Psoas muscle (tissue), 7 donors: ENCODE measurements at regions not wholly inside any gene's neighbourhood (a gene's known extent, or its start where the extent isn't known, plus 50 kb on each side); places are given as distances from the start of the nearest gene placed in this dataset.

Experiments used
- ATAC-seq, 4 donors: fragments of 200-7000 bp; cut with Tn5 transposase; one replicate each; pipeline ENCODE4 v1.9.1; 2020; ENCODE audit warnings: moderate library complexity in 3 of 4, mild to moderate bottlenecking in 2 of 4
- DNase-seq, 2 donors: peaks; one replicate each; pipeline ENCODE4 v3.0.0-alpha.2; 2020
- H3K27ac ChIP-seq: fragments of 200-600 bp; one replicate; pipeline ENCODE4 v1.8.0; 2022
- H3K27me3 ChIP-seq, 3 donors: fragments of 200-600 bp in 1 of 3; one replicate each; pipeline versions ENCODE4 v1.6.1 to v1.8.0; 2013 to 2022; ENCODE audit warnings: low read length in 2 of 3, mild to moderate bottlenecking in 2 of 3, moderate library complexity in 1 of 3; ENCODE audit not compliant: insufficient read depth in 3 of 3
- H3K36me3 ChIP-seq, 2 donors: fragments of 200-600 bp in 1 of 2; one replicate each; pipeline versions ENCODE4 v1.6.1 to v1.8.0; 2013 to 2022; ENCODE audit warnings: low read depth in 1 of 2, mild to moderate bottlenecking in 1 of 2, moderate library complexity in 1 of 2; ENCODE audit not compliant: insufficient read depth in 1 of 2
- H3K4me1 ChIP-seq: fragments of 200-600 bp; one replicate; pipeline ENCODE4 v1.8.0; 2022
- H3K4me3 ChIP-seq: fragments of 200-600 bp; one replicate; pipeline ENCODE4 v1.8.0; 2022; ENCODE audit warnings: mild to moderate bottlenecking
- H3K9me3 ChIP-seq: fragments of 200-600 bp; one replicate; pipeline ENCODE4 v1.8.0; 2022
- WGBS, 3 donors: extraction: QIAGEN DNeasy Blood & Tissue Kit; methylation state at CpG; one replicate each; pipeline versions ENCODE4 v1.1.6 to v1.1.7; 2013; 5-methylcytosine and 5-hydroxymethylcytosine counted together
- intact Hi-C, 2 donors: fragments of 100-400 bp; cut with DNase I; formaldehyde crosslinking; loops; one replicate each; pipeline versions ENCODE4 v1.11.0 to v1.14.2; 2022
- TF ChIP-seq, protein P1 (sequence below): fragments of 200-600 bp; IDR thresholded peaks from one replicate; pipeline ENCODE4 v1.8.0; 2022; ENCODE audit warnings: antibody characterized with exemption
- donor health status: healthy with polysubstance abuse.
- donor health status: DM: no; HTN: no; CAD: no; lungs with moderate emphysema.
- donor health status: Bipolar disorder and iron deficiency.
- donor health status: healthy.
- donor health status: DM: yes; HTN: yes; CAD: no.
- donor health status: DM: no; HTN: no; CAD: no.
- donor health status: DM: yes; HTN: yes; CAD: no.

DNA sequence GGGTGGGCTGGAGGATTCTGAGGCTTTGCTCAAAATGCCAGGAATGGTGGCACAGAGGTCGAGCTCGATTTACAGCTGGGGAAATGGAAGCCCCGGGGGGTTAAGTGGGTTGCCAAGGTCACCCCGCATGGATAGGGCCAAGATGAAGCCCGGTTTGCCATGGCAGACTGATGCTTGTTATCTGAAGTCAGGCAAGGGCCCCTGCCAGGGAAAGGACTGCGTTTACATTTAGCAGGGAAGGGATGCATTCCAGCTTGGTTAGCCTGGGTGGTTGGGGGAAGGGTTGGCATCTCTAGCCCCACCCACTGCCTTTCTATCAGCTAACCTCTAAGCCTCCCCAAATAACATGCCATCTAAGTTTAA is 79.0 kb downstream of the RPLP1 start:
- WGBS, 3 donors: 36 to 43% (median 41%) methylated on average over 6 of the region's 6 CpGs
- H3K27ac ChIP-seq: no peak overlapping the region
- no peak for ATAC-seq

DNA sequence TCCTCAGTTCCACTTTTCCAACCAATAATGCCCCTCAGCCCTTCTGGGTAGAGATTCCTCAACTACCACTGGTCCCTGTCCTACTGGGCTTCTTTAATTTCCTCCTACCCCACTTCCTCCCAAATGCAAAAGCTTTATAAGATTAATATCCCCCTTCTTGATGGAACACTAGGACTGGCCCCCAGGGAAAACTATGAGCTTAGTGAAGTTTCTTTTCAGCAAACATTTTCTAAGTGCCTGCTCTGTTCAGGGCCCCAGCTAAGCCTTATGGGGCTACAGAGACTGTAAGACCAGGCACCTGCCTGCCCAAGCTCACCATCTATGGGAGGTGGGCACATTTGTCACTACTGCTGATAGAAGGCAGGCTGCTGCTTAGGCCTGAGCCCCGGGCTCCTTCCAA is 79.4 kb downstream of the RPLP1 start:
- Histone ChIP-seq H3K36me3 (no peaks in the 10 kb centered on the region), H3K4me1 (no peaks in the 10 kb centered on the region), H3K27me3 (no peaks in the 10 kb centered on the region), H3K9me3 (no peaks in the 10 kb centered on the region), H3K4me3 (no peak overlapping the region), H3K27ac (no peak overlapping the region)
- WGBS, 3 donors: 62 to 81% (median 71%) methylated on average over 1 of the region's 1 CpG
- no peak for DNase-seq
- intact Hi-C loops: no loop called here
- ATAC-seq: no peak
- TF ChIP-seq, protein P1, sequence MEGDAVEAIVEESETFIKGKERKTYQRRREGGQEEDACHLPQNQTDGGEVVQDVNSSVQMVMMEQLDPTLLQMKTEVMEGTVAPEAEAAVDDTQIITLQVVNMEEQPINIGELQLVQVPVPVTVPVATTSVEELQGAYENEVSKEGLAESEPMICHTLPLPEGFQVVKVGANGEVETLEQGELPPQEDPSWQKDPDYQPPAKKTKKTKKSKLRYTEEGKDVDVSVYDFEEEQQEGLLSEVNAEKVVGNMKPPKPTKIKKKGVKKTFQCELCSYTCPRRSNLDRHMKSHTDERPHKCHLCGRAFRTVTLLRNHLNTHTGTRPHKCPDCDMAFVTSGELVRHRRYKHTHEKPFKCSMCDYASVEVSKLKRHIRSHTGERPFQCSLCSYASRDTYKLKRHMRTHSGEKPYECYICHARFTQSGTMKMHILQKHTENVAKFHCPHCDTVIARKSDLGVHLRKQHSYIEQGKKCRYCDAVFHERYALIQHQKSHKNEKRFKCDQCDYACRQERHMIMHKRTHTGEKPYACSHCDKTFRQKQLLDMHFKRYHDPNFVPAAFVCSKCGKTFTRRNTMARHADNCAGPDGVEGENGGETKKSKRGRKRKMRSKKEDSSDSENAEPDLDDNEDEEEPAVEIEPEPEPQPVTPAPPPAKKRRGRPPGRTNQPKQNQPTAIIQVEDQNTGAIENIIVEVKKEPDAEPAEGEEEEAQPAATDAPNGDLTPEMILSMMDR: no peak

More for the DNA sequence above, 79.0 kb downstream of the RPLP1 start:
- H3K4me3 ChIP-seq: no peak overlapping the region
- DNase-seq: no peak
- intact Hi-C loops: no loop called here
- H3K36me3 ChIP-seq: no peaks in the 10 kb centered on the region
- H3K27me3 ChIP-seq: no peaks in the 10 kb centered on the region
- no peaks in the 10 kb centered on the region for H3K9me3 ChIP-seq
- no peaks in the 10 kb centered on the region for H3K4me1 ChIP-seq
- TF ChIP-seq, protein P1: no peak

DNA sequence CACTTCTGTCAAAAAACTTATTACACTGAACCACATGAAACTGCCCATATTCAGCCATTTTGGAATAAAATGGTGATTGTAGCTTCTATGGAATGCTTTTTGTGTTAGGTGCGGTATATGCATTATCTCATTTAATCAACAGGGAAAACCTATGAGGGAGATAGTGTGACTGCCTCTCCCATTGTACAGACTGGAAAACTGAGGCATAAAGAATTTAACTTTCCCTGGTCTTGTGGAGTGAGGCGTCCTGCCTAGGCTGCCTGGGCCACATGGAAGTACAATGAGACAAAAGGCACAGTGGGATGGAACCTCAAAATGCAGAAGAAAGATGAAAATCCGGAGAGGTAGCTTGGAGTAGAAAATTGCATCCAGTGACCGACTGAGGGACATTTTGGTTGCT is 80.2 kb downstream of the RPLP1 start:
- Histone ChIP-seq H3K27ac (no peak overlapping the region), H3K27me3 (no peaks in the 10 kb centered on the region), H3K9me3 (no peaks in the 10 kb centered on the region), H3K4me1 (no peaks in the 10 kb centered on the region), H3K36me3 (no peaks in the 10 kb centered on the region), H3K4me3 (no peak overlapping the region)
- DNase-seq (no peak), ATAC-seq (no peak)
- intact Hi-C loops: no loop called here
- WGBS, 3 donors: 83 to 98% (median 96%) methylated on average over 4 of the region's 4 CpGs
- TF ChIP-seq, protein P1: no peak

DNA sequence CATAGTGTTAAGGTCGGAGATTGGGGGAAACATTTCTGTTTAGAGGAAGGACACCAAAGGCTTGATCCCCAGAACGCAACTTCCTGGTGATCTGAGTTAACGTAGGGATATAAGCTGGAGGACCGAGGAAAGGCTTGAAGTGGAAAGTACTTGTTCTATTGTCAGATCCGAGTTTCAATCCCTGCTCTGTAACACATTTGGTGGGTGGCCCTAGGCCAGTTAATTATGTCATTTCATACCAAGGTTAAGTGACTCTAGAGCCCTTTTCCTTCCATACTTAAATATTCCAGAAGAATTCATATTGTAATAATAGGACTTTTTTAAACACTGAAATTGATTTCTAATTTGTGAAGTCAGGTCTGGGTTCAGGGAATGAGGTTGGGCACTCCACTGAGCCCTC is 80.9 kb downstream of the RPLP1 start:
- H3K27ac ChIP-seq: no peak overlapping the region
- no peaks in the 10 kb centered on the region for H3K36me3 ChIP-seq
- DNase-seq (no peak), ATAC-seq (no peak)
- TF ChIP-seq, protein P1: no peak
- H3K4me3 ChIP-seq: no peak overlapping the region
- WGBS, 3 donors: 58 to 67% (median 64%) methylated on average over 5 of the region's 5 CpGs
- intact Hi-C loops: no loop called here
- no peaks in the 10 kb centered on the region for H3K4me1 ChIP-seq
- no peaks in the 10 kb centered on the region for H3K9me3 ChIP-seq
- H3K27me3 ChIP-seq: no peaks in the 10 kb centered on the region

DNA sequence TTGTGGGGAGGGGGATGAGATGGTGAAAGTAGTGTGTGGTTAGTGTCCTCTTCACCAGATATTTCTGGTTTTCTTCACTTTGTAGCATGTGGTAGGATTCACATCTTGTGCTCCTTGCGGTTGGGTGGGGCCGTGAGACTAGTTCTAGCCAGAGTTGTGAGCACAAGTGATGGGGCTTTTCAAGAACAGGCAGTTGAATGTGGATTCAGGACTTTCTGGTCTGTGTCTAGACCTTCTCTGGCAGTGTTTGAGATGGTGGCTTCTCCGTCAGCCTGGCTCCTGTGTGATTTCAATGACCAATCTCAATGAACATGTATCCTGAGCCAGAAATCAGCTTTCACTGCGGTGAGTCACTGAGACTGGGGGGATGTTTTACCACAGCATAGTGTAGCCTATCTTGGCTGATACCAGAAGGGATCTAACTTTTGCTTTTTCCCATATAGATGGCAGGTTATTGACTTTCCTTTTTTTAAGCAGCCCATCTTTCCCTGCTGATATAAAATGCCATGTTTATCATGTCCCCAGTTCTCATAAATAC is 82.6 kb downstream of the RPLP1 start:
- H3K27me3 ChIP-seq: peaks cover 0 to under 1% (median 0%) of the 10 kb centered on the region in 3 donors
- H3K36me3 ChIP-seq: no peaks in the 10 kb centered on the region
- no peak overlapping the region for H3K4me3 ChIP-seq
- 89 to 97% (median 89%) methylated on average over 4 of the region's 4 CpGs for WGBS, 3 donors
- no peaks in the 10 kb centered on the region for H3K9me3 ChIP-seq
- peaks cover 4% of the 10 kb centered on the region for H3K4me1 ChIP-seq
- DNase-seq (no peak), ATAC-seq (no peak)
- intact Hi-C loops: no loop called here
- TF ChIP-seq, protein P1: no peak
- H3K27ac ChIP-seq: no peak overlapping the region
